GM18951 (cell line): ENCODE measurements at regions not wholly inside any gene's neighbourhood (a gene's known extent, or its start where the extent isn't known, plus 50 kb on each side); places are given as distances from the start of the nearest gene placed in this dataset.

Experiments used
- POLR2A ChIP-seq: IDR thresholded peaks from 4 replicates; pipeline ENCODE4 v1.6.1; 2011; ENCODE audit warnings: mild to moderate bottlenecking; ENCODE audit not compliant: insufficient read length, insufficient read depth; ENCODE audit errors: extremely low read depth
- in situ Hi-C: fragments of 300-500 bp; cut with MboI; formaldehyde crosslinking; loops from one replicate; pipeline ENCODE4 v1.12.0; 2022; ENCODE audit warnings: low sequenced_read_pairs, mixed read lengths, inconsistent platforms; ENCODE audit not compliant: unreplicated experiment

DNA sequence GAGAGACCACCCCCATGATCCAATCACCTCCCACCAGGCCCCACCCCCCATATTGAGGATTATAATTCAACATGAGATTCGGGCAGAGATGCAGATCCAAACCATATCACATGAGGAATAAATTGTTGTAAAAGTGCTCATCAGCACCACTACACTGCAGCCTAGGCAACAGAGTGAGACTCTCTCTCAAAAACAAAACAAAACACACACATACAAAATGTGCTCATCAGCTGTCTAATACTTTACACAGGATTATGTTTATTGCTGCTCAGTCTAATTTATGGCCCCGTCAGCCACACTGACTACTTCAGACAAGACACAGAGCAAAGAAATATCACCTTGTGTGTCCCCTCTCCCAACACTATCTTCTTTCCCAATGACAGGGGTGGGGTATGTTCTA lies 72.9 kb upstream of the PPM1J start:
- TF ChIP-seq POLR2A = no peak
- in situ Hi-C loops = no loop called here

DNA sequence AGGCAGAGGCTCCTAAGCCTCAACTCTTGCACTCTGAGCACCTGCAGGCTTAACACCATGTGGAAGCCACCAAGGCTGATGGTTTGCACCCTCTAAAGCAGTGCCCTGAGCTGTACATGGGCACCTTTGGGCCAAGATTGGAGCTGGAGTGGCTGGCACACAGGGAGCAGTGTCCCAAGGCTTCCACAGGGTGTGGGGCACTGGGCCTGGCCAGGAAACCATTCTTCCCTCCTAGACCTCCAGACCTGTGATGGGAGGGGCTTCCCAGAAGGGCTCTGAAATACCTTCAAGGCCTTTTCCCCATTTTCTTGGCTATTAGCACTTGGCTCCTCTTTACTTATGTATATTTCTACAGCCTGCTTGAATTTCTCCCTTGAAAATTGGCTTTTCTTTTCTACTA lies 67.9 kb upstream of the PPM1J start:
- in situ Hi-C loops = no loop called here
- no peak for TF ChIP-seq POLR2A

DNA sequence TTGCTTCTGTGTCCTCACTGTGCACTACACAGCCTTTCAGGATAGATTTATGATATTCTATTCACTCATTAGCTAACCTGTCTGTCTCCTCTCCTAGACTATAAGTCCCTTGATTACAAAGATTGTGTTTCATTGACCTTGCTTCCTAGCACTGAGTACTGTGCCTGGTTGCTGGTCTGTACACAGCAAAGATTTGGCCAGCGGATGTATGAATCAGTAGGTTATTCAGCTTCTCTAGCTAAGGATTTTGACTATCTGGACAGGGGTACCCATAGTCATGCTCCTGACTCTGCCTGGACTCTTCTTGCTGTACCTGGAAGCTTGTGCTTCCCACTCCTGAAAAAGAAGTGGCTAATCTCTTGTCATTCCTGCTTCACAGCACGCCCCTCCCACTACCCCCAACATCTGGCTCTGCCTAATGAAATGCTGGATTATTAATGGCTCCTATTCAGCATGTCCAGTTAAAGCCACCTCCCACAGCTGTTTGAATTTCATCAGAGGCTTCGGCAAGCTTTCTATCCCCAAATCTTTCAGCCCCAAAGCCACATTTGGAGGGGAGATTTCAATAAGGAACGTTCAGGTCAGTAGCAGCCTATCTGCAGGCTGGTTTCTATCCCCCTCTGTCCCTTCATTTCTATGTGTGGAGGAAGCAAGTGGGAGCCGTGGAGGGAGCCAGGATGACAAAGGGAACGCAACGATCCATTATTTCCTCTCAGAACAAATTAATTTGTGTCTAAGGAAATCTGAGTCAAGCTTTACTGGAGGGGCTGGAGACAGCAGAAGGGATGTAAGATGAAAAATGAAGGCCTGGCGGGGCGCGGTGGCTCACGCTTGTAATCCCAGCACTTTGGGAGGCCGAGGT lies 64.8 kb upstream of the PPM1J start:
- TF ChIP-seq POLR2A = no peak
- in situ Hi-C loops = no loop called here

DNA sequence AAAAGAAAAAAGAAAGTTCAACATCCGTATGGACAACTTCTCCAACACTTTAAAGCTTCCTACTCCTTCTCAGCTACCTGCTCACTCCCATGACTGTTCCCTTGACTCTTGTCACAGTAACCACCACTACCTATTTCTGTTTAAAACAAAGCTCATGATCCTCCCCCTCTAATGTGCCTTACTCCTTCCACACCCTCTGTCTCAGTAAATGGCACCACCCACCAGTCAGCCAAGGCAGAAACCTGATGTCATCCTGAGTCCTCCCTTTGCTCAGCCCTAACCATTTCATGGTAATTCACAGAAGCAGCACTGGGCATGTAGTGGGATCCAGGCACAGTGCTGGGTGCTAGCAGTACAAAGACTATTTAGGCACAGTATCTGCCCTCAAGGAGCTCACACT lies 63.0 kb upstream of the PPM1J start:
- in situ Hi-C loops = no loop called here
- no peak for TF ChIP-seq POLR2A

DNA sequence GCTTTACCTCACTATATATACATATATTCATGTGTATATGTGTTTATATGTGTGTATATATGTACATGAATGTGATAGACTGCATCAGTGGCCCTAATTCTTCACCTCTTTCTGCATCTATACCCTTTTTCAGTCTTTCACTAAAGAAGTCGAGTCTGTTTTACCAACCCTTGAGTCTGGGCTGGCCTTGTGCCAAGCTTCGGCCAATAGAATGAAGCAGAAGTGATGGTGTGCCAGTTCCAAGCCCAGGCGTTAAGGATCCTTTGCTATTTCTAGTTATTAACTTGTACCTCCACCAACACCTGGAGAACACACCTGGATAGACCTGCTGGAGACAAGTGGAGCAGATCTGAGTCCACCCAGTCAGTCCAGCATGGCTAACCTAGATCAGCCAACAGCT lies 61.6 kb upstream of the PPM1J start:
- in situ Hi-C loops = no loop called here

DNA sequence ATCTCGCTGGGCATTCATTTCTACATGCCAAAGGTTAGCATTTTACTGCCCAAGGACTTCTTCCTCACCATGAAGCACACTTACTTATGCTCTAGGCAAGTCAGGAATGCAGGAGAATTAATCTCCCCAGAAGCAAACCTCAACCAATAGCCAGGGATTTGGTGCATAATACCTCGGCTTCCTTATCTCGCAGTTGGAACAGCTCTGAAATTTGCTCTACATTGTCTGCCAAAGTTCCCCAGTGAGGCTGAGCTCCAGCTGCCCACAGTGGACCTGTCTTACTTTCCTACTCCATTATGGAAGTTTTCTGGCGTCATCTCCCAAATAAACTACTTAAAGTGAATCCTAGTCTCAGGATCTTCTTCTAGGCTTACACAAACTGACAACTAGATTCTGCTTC lies 57.6 kb upstream of the PPM1J start:
- in situ Hi-C loops = no loop called here
- no peak for TF ChIP-seq POLR2A

More for the DNA sequence above, 61.6 kb upstream of the PPM1J start:
- TF ChIP-seq POLR2A = no peak

DNA sequence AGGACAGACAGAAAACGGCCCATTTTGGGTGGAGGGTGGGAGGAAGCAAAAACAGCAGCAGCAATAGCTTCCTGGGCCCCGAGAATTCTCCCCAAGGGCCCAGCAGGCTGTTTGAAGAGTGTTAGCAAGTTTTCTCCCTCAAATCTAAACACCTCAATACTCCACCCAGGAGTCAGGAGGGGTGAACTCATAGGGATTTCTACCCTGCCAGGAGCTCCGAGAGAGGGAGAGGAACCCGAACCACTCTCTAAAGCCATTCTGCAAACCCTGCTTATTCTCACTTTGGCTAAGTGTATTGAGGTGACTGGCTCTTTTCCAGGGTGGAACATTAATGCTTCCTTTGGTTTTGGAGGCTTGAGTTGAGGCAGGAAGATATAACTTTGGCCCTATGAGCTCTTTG lies 55.6 kb upstream of the PPM1J start:
- no peak for TF ChIP-seq POLR2A
- in situ Hi-C loops = no loop called here

DNA sequence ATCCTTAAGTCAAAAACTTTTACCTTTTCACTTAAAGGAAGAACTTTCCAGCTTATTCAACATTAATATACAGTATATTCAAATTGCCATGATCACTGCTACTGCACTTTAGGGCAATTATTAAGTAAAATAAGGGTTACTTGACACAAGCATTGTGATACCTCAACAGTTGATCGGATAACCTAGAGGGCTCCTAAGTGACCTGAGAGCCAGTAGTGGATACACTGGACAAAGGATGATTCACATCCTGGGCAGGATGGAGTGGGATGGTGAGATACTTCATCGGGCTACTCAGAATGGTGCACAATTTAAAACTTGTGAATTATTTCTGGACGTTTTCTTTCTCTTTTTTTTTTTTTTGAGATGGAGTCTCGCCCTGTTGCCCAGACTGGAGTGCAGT lies 54.5 kb upstream of the PPM1J start:
- TF ChIP-seq POLR2A = no peak
- in situ Hi-C loops = no loop called here

DNA sequence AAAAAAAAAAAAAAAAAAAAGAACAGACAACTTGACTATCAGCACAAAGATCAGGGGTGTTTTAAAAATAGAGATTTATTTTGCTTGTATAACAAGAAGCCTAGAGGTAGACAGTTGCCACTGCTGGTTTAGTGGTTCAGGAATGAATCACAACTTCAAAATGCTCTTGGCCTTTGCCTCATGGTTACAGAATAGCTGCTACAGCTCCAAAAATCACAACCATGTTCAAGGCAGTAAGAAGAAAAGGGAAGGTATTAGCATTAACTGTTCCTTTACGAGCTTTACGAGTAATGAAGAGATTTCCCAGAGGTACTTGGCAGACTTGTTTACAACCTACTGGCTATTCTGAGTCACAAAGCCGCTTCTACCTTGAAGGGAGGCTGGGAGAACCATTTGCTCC lies 52.5 kb upstream of the PPM1J start:
- in situ Hi-C loops = no loop called here
- no peak for TF ChIP-seq POLR2A
